HepG2 (cell line): ENCODE measurements at regions not wholly inside any gene's neighbourhood (a gene's known extent, or its start where the extent isn't known, plus 50 kb on each side); places are given as distances from the start of the nearest gene placed in this dataset.
A peak's percentile ranks its signal among the peaks of the same experiment; 100 is the strongest.

Source experiments
- CREB3 ChIP-seq: sonication (generic); formaldehyde crosslinking; IDR thresholded peaks from 2 replicates; pipeline ENCODE4 v1.5.0; 2020; ENCODE audit warnings: missing genetic modification reagents
- DBP ChIP-seq: sonication (generic); formaldehyde crosslinking; IDR thresholded peaks from 2 replicates; pipeline ENCODE4 v1.4.0; 2020; ENCODE audit warnings: missing genetic modification reagents; ENCODE audit errors: not compliant biosample characterization
- FOXO4 ChIP-seq: sonication (generic); formaldehyde crosslinking; conservative IDR thresholded peaks from 2 replicates; pipeline ENCODE4 v1.8.1; 2023; ENCODE audit warnings: missing genetic modification reagents
- IKZF5 ChIP-seq: IDR thresholded peaks from 2 replicates; pipeline ENCODE4 v1.6.1; 2018; ENCODE audit warnings: missing genetic modification reagents, mild to moderate bottlenecking, missing compliant biosample characterization
- NCOA2 ChIP-seq: sonication (generic); formaldehyde crosslinking; IDR thresholded peaks from 2 replicates; pipeline ENCODE4 v1.8.0; 2022; ENCODE audit warnings: inconsistent platforms
- PAWR ChIP-seq: sonication (generic); formaldehyde crosslinking; IDR thresholded peaks from 2 replicates; pipeline ENCODE4 v1.4.0; 2020; ENCODE audit warnings: missing genetic modification reagents, mild to moderate bottlenecking, borderline replicate concordance
- PBX2 ChIP-seq: IDR thresholded peaks from 2 replicates; pipeline ENCODE4 v1.6.1; 2016; ENCODE audit warnings: control low read depth
- PTBP1 ChIP-seq: fragments of 200-400 bp; formaldehyde crosslinking; IDR thresholded peaks from 2 replicates; pipeline ENCODE4 v1.6.1; 2018; ENCODE audit warnings: low read length, low read depth; ENCODE audit not compliant: poor library complexity, severe bottlenecking
- REL ChIP-seq: sonication (generic); formaldehyde crosslinking; conservative IDR thresholded peaks from 2 replicates; pipeline ENCODE4 v1.8.0; 2022; ENCODE audit warnings: mild to moderate bottlenecking, missing genetic modification reagents, moderate library complexity
- RNF2 ChIP-seq: fragments of 450-650 bp; conservative IDR thresholded peaks from 2 replicates; pipeline ENCODE4 v1.6.1; 2016; ENCODE audit warnings: low read depth
- TFDP1 ChIP-seq: IDR thresholded peaks from 2 replicates; pipeline ENCODE4 v1.6.1; 2016; ENCODE audit warnings: missing compliant biosample characterization, missing genetic modification reagents, borderline replicate concordance
- THAP11 ChIP-seq: IDR thresholded peaks from 2 replicates; pipeline ENCODE4 v1.6.1; 2016; ENCODE audit warnings: missing biosample characterization, missing genetic modification reagents
- TRIM22 ChIP-seq: fragments of 450-650 bp; IDR thresholded peaks from 2 replicates; pipeline ENCODE4 v1.6.1; 2017
- ZFX ChIP-seq: sonication (generic); formaldehyde crosslinking; IDR thresholded peaks from 2 replicates; pipeline ENCODE4 v1.4.0; 2020; ENCODE audit warnings: mild to moderate bottlenecking, low read depth, missing genetic modification reagents, moderate library complexity
- ZNF207 ChIP-seq: fragments of 450-650 bp; IDR thresholded peaks from 2 replicates; pipeline ENCODE4 v1.6.1; 2016; ENCODE audit warnings: antibody characterized with exemption, borderline replicate concordance
- ZNF317 ChIP-seq: sonication (generic); formaldehyde crosslinking; IDR thresholded peaks from 2 replicates; pipeline ENCODE4 v1.5.0; 2020; ENCODE audit warnings: mild to moderate bottlenecking, missing genetic modification reagents
- ZNF333 ChIP-seq: sonication (generic); formaldehyde crosslinking; IDR thresholded peaks from 2 replicates; pipeline ENCODE4 v1.4.0; 2020; ENCODE audit warnings: mild to moderate bottlenecking, missing genetic modification reagents, borderline replicate concordance
- ZNF460 ChIP-seq: sonication (generic); formaldehyde crosslinking; IDR thresholded peaks from 2 replicates; pipeline ENCODE4 v1.5.1; 2020; ENCODE audit warnings: missing genetic modification reagents, mild to moderate bottlenecking, borderline replicate concordance
- ZNF496 ChIP-seq: sonication (generic); formaldehyde crosslinking; IDR thresholded peaks from 2 replicates; pipeline ENCODE4 v1.8.1; 2023; ENCODE audit warnings: mild to moderate bottlenecking, moderate library complexity, missing genetic modification reagents; ENCODE audit not compliant: insufficient replicate concordance
- ZNF530 ChIP-seq: sonication (generic); formaldehyde crosslinking; IDR thresholded peaks from 2 replicates; pipeline ENCODE4 v1.5.0; 2020; ENCODE audit warnings: low read depth, mild to moderate bottlenecking, missing genetic modification reagents
- ZNF709 ChIP-seq: sonication (generic); formaldehyde crosslinking; IDR thresholded peaks from 2 replicates; pipeline ENCODE4 v1.5.0; 2020; ENCODE audit warnings: mild to moderate bottlenecking, missing genetic modification reagents
- ZNF839 ChIP-seq: sonication (generic); formaldehyde crosslinking; IDR thresholded peaks from 2 replicates; pipeline ENCODE4 v1.4.0; 2020; ENCODE audit warnings: missing genetic modification reagents, mild to moderate bottlenecking, borderline replicate concordance
- ZNF879 ChIP-seq: sonication (generic); formaldehyde crosslinking; IDR thresholded peaks from 2 replicates; pipeline ENCODE4 v1.8.1; 2023; ENCODE audit warnings: missing genetic modification reagents

GRCh38 chr2:84297155-84297554 lies 161.9 kb downstream of the SUCLG1 start (continued):
- TF ChIP-seq TRIM22, result no peak
- TF ChIP-seq ZFX, result no peak
- no peak for TF ChIP-seq ZNF879 (CRISPR knock-in tag)
- no peak for TF ChIP-seq ZNF333 (CRISPR knock-in tag)
- no peak; the same call in 1 of the 2 replicates for TF ChIP-seq TFDP1 (CRISPR knock-in tag)
- TF ChIP-seq ZNF709 (CRISPR knock-in tag), result no peak
- no peak for TF ChIP-seq REL (CRISPR knock-in tag)
- TF ChIP-seq ZNF496 (CRISPR knock-in tag), result no peak
- 0 out of 2 replicates have a peak, but pooled peaks have one; percentile 23 for TF ChIP-seq THAP11 (CRISPR knock-in tag)
- TF ChIP-seq ZNF839 (CRISPR knock-in tag), result no peak
- TF ChIP-seq ZNF530 (CRISPR knock-in tag), result no peak
- TF ChIP-seq ZNF317, result no peak
- TF ChIP-seq CREB3, result no peak
- no peak for TF ChIP-seq ZNF207
- no peak for TF ChIP-seq PAWR
- TF ChIP-seq ZNF460 (CRISPR knock-in tag), result no peak
- TF ChIP-seq PTBP1, result no peak
- TF ChIP-seq DBP (CRISPR knock-in tag), result no peak
- TF ChIP-seq PBX2 (CRISPR knock-in tag), result no peak
- no peak for TF ChIP-seq RNF2
- TF ChIP-seq NCOA2 (CRISPR knock-in tag), result peak; percentile 57; the same call in 1 of the 2 replicates
- TF ChIP-seq IKZF5 (CRISPR knock-in tag), result no peak
- no peak for TF ChIP-seq FOXO4
